Kidney (tissue), 13 donors: ENCODE measurements at regions not wholly inside any gene's neighbourhood (a gene's known extent, or its start where the extent isn't known, plus 50 kb on each side); places are given as distances from the start of the nearest gene placed in this dataset.

Source experiments
- DNase-seq, 5 donors: peaks; one replicate each; pipeline ENCODE4 v3.0.0-alpha.2; 2013 to 2020
- FAIRE-seq: peaks from 2 replicates; lab custom pipeline; 2012; peaks lifted over from hg19 to GRCh38; lab: Jason Lieb, UNC
- H3K27ac ChIP-seq, 2 donors: one replicate each; pipeline ENCODE4 v1.7.0; 2013; ENCODE audit warnings: low read depth in 2 of 2, low read length in 2 of 2, inconsistent platforms in 1 of 2
- H3K27me3 ChIP-seq: one replicate; pipeline ENCODE4 v1.7.1; 2013; ENCODE audit warnings: low read length, inconsistent platforms; ENCODE audit not compliant: control insufficient read depth, insufficient read depth
- H3K36me3 ChIP-seq, 3 donors: one replicate each; pipeline versions ENCODE4 v1.7.0 to v1.7.1; 2013; ENCODE audit warnings: low read length in 3 of 3, control low read depth in 1 of 3, inconsistent platforms in 1 of 3; ENCODE audit not compliant: insufficient read depth in 3 of 3, control insufficient read depth in 2 of 3
- H3K4me1 ChIP-seq, 3 donors: one replicate each; pipeline versions ENCODE4 v1.7.0 to v1.7.1; 2013; ENCODE audit warnings: low read length in 3 of 3, inconsistent platforms in 1 of 3, low read depth in 1 of 3; ENCODE audit not compliant: control insufficient read depth in 2 of 3, insufficient read depth in 2 of 3
- H3K4me3 ChIP-seq, 3 donors: one replicate each; pipeline versions ENCODE4 v1.7.0 to v1.8.1; 2013; ENCODE audit warnings: low read length in 3 of 3, control low read depth in 1 of 3, inconsistent platforms in 1 of 3
- H3K9ac ChIP-seq, 3 donors: one replicate each; pipeline versions ENCODE4 v1.7.0 to v1.7.1; 2013; ENCODE audit warnings: low read length in 3 of 3, control low read depth in 1 of 3, inconsistent platforms in 1 of 3
- H3K9me3 ChIP-seq, 3 donors: one replicate each; pipeline versions ENCODE4 v1.7.0 to v1.7.1; 2013; ENCODE audit warnings: low read length in 3 of 3, control low read depth in 1 of 3, inconsistent platforms in 1 of 3; ENCODE audit not compliant: control insufficient read depth in 2 of 3, insufficient read depth in 1 of 3
- CTCF ChIP-seq: IDR thresholded peaks from 3 replicates; pipeline ENCODE4 v1.5.1; 2012; ENCODE audit warnings: mild to moderate bottlenecking, moderate library complexity, borderline replicate concordance; ENCODE audit not compliant: insufficient read depth; ENCODE audit errors: extremely low read depth
- intact Hi-C: fragments of 100-400 bp; cut with DNase I; formaldehyde crosslinking; loops from one replicate; pipeline ENCODE4 v1.11.1; 2022
- donor health status: control.
- donor health status: control.
- donor health status: control.
- donor health status: control.
- donor health status: control.
- donor health status: DM: yes; HTN: yes; CAD: no.
- donor health status: Normal renal cell carcinoma (clear cell type).

GRCh38 chr15:29383367-29383766 lies 113.7 kb upstream of the NSMCE3 start:
- no peaks in the 10 kb centered on the region for H3K9me3 ChIP-seq
- no peak for DNase-seq
- no peak for FAIRE-seq
- H3K4me3 ChIP-seq: no peak overlapping the region
- H3K27ac ChIP-seq: no peak overlapping the region
- H3K27me3 ChIP-seq: no peaks in the 10 kb centered on the region
- no peaks in the 10 kb centered on the region for H3K4me1 ChIP-seq
- H3K36me3 ChIP-seq: no peaks in the 10 kb centered on the region
- no peak for TF ChIP-seq CTCF
- intact Hi-C loops: no loop called here
- H3K9ac ChIP-seq: no peak overlapping the region

GRCh38 chr15:29382862-29383261 lies 113.2 kb upstream of the NSMCE3 start:
- Histone ChIP-seq H3K9me3 (no peaks in the 10 kb centered on the region), H3K27me3 (no peaks in the 10 kb centered on the region), H3K9ac (no peak overlapping the region), H3K4me3 (no peak overlapping the region), H3K4me1 (no peaks in the 10 kb centered on the region), H3K36me3 (no peaks in the 10 kb centered on the region), H3K27ac (no peak overlapping the region)
- FAIRE-seq: no peak
- intact Hi-C loops: no loop called here
- no peak for DNase-seq
- no peak for TF ChIP-seq CTCF

GRCh38 chr15:29380466-29380865 lies 110.8 kb upstream of the NSMCE3 start:
- no peak overlapping the region for H3K4me3 ChIP-seq
- H3K36me3 ChIP-seq: no peaks in the 10 kb centered on the region
- no peaks in the 10 kb centered on the region for H3K9me3 ChIP-seq
- no peak for DNase-seq
- no peak for FAIRE-seq
- no peak for TF ChIP-seq CTCF
- H3K27me3 ChIP-seq: no peaks in the 10 kb centered on the region
- H3K9ac ChIP-seq: no peak overlapping the region
- no peaks in the 10 kb centered on the region for H3K4me1 ChIP-seq
- intact Hi-C loops: no loop called here
- H3K27ac ChIP-seq: no peak overlapping the region

- Histone ChIP-seq H3K4me3 (no peak overlapping the region), H3K36me3 (no peaks in the 10 kb centered on the region), H3K27ac (no peak overlapping the region), H3K4me1 (no peaks in the 10 kb centered on the region), H3K27me3 (no peaks in the 10 kb centered on the region), H3K9me3 (no peaks in the 10 kb centered on the region), H3K9ac (no peak overlapping the region)
- no peak for DNase-seq
- no peak for TF ChIP-seq CTCF
- intact Hi-C loops: no loop called here
- FAIRE-seq: no peak
These were observed 110.0 kb upstream of the NSMCE3 start for GRCh38 chr15:29379647-29380046.
